ENCODE measurements at regions not wholly inside any gene's neighbourhood (a gene's known extent, or its start where the extent isn't known, plus 50 kb on each side); places are given as distances from the start of the nearest gene placed in this dataset.

DNA sequence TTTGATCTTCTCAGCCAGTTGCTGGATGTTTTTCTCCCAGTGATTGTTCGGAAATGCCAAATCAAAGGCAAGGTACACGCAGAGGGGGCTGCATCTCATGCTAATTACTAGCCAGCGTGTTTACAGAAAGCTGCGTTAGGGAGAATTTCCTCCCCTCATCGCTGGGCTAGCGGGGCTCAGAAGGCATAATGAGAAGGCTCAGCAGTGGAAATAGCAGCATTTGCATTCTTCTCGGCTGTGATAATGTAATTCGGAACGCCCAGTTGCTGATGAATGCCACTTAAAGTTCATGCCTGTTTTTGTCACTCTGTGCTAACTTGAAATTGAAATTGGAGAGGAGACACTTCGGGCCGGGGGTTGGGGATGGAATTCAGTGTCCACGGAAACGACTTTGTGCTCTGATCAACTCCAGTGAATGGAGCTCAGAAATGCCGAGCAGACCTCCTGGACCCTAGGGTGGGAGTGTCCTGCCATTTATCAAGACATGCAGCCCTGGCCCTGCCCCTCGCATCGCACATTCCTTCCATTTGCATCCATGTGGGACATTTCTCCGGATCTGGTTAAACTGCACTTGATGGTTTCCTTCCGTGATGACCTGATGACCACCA, 313.4 kb upstream of the C1orf174 start:
- DNase-seq (ENCODE audit: low spot score) = peak; percentile 11
- no peaks in the 10 kb centered on the region for H3K9me3 ChIP-seq
- no peaks in the 10 kb centered on the region for H3K27me3 ChIP-seq

DNA sequence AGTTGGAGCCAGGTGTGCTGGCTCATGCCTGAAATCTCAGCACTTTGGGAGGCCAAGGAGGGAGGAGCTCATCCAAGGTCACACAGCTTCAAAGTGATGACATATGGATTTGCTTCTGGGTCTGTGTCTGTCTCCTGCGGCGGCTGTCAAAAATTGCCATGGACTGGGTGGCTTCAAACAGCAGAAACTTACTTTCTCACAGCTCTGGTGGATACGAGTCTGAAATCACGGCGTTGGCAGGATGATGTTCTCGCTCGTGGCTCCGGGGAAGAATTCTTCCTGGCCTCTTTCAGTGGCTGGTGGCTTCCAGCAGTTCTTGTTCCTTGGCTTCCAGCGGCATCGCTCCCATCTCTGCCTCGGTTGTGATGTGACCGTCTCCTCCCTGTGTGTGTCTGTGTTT, 314.8 kb upstream of the C1orf174 start:
- H3K27me3 ChIP-seq = no peaks in the 10 kb centered on the region
- H3K4me1 ChIP-seq = no peaks in the 10 kb centered on the region
- no peak overlapping the region for H3K27ac ChIP-seq
- no peak overlapping the region for H3K4me3 ChIP-seq
- no peaks in the 10 kb centered on the region for H3K36me3 ChIP-seq
- no peak for DNase-seq (ENCODE audit: low spot score)
- no peaks in the 10 kb centered on the region for H3K9me3 ChIP-seq
- no peak for TF ChIP-seq CTCF (IDR thresholded peaks at IDR 0.05)

More for the DNA sequence above, 313.4 kb upstream of the C1orf174 start:
- TF ChIP-seq CTCF (IDR thresholded peaks at IDR 0.05) = no peak
- no peaks in the 10 kb centered on the region for H3K4me1 ChIP-seq
- no peak overlapping the region for H3K4me3 ChIP-seq
- H3K36me3 ChIP-seq = no peaks in the 10 kb centered on the region
- H3K27ac ChIP-seq = no peak overlapping the region

DNA sequence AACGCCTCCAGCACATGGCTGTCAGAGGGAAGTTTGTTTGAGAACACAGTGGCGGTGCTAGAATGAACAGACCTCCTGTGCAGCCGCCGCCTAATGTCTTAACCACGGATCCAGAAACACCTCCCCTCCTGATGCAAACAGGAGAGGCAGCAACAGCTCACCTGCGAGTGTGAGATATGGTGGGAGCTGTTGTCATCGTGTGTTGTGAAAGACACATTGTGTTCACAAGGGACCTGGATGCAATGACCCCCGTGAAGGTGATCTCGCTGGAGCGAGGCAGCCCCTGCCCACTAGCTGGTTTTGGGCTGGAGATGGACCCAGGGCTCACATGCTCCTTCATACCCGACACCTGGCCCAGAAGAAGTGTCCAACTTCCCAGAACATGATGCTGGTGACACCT, 315.3 kb upstream of the C1orf174 start:
- no peaks in the 10 kb centered on the region for H3K9me3 ChIP-seq
- H3K4me1 ChIP-seq = no peaks in the 10 kb centered on the region
- DNase-seq (ENCODE audit: low spot score) = no peak
- no peaks in the 10 kb centered on the region for H3K36me3 ChIP-seq
- no peak for TF ChIP-seq CTCF (IDR thresholded peaks at IDR 0.05)
- H3K27me3 ChIP-seq = no peaks in the 10 kb centered on the region
- H3K27ac ChIP-seq = no peak overlapping the region
- H3K4me3 ChIP-seq = no peak overlapping the region

- Histone ChIP-seq H3K36me3 (no peaks in the 10 kb centered on the region), H3K4me3 (no peak overlapping the region), H3K27me3 (no peaks in the 10 kb centered on the region), H3K4me1 (no peaks in the 10 kb centered on the region), H3K27ac (no peak overlapping the region), H3K9me3 (no peaks in the 10 kb centered on the region)
- DNase-seq (ENCODE audit: low spot score) = no peak
- TF ChIP-seq CTCF (IDR thresholded peaks at IDR 0.05) = no peak
Measured at GRCh38 chr1:4216231-4216630, 316.2 kb upstream of the C1orf174 start.

- Histone ChIP-seq H3K4me3 (no peak overlapping the region), H3K27ac (no peak overlapping the region), H3K36me3 (no peaks in the 10 kb centered on the region), H3K9me3 (no peaks in the 10 kb centered on the region), H3K27me3 (no peaks in the 10 kb centered on the region), H3K4me1 (no peaks in the 10 kb centered on the region)
- DNase-seq (ENCODE audit: low spot score) = no peak
- TF ChIP-seq CTCF (IDR thresholded peaks at IDR 0.05) = no peak
Measured at GRCh38 chr1:4218619-4219018, 318.5 kb upstream of the C1orf174 start.

DNA sequence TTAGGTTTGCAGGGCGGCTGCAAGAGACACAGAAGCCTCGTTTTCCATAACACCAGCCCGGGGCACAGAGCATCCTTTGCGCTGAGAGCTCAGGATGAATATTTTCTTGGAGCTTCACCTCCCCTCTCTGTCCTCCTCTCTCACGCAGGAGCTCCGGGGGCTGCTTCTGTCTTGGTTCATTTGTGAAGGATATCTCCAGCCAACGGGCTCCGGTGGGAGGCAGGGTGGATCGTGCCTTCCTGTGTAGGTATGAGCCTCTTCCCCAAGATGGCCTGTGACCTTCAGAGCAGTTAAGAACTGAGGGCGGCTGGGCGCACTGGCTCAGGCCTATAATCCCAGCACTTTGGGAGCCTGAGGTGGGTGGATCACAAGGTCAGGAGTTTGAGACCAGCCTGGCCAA, 319.0 kb upstream of the C1orf174 start:
- no peaks in the 10 kb centered on the region for H3K4me1 ChIP-seq
- H3K4me3 ChIP-seq = no peak overlapping the region
- no peak for TF ChIP-seq CTCF (IDR thresholded peaks at IDR 0.05)
- no peak overlapping the region for H3K27ac ChIP-seq
- H3K36me3 ChIP-seq = no peaks in the 10 kb centered on the region
- H3K27me3 ChIP-seq = no peaks in the 10 kb centered on the region
- no peaks in the 10 kb centered on the region for H3K9me3 ChIP-seq
- DNase-seq (ENCODE audit: low spot score) = no peak
